Vagina (tissue), 2 donors: ENCODE measurements at regions not wholly inside any gene's neighbourhood (a gene's known extent, or its start where the extent isn't known, plus 50 kb on each side); places are given as distances from the start of the nearest gene placed in this dataset.
"Not testable (repeated sequence)": the region's sequence is repeated elsewhere in the genome, so short reads cannot be mapped to it uniquely, and the experiment has no call there.

Source experiments
- POLR2A ChIP-seq, 2 donors: fragments of 450-650 bp; IDR thresholded peaks; one replicate each; pipeline ENCODE4 v1.6.1; 2017; ENCODE audit warnings: antibody characterized with exemption in 2 of 2, mild to moderate bottlenecking in 2 of 2, moderate library complexity in 2 of 2
- POLR2AphosphoS5 ChIP-seq, 2 donors: sonication (generic); formaldehyde crosslinking; IDR thresholded peaks; one replicate each; pipeline ENCODE4 v1.9.0; 2017; ENCODE audit warnings: antibody characterized with exemption in 2 of 2, mild to moderate bottlenecking in 2 of 2, low read depth in 1 of 2; ENCODE audit not compliant: insufficient read depth in 1 of 2
- TF ChIP-seq, protein P1 (sequence below), 3 experiments: fragments of 450-650 bp in 2 of 3; fragments of 200-600 bp in 1 of 3; sonication (generic) in 1 of 3; IDR thresholded peaks; one replicate each; pipeline ENCODE4 v1.5.1; 2017 to 2019; ENCODE audit warnings: antibody characterized with exemption in 3 of 3, mild to moderate bottlenecking in 2 of 3, moderate library complexity in 2 of 3

DNA sequence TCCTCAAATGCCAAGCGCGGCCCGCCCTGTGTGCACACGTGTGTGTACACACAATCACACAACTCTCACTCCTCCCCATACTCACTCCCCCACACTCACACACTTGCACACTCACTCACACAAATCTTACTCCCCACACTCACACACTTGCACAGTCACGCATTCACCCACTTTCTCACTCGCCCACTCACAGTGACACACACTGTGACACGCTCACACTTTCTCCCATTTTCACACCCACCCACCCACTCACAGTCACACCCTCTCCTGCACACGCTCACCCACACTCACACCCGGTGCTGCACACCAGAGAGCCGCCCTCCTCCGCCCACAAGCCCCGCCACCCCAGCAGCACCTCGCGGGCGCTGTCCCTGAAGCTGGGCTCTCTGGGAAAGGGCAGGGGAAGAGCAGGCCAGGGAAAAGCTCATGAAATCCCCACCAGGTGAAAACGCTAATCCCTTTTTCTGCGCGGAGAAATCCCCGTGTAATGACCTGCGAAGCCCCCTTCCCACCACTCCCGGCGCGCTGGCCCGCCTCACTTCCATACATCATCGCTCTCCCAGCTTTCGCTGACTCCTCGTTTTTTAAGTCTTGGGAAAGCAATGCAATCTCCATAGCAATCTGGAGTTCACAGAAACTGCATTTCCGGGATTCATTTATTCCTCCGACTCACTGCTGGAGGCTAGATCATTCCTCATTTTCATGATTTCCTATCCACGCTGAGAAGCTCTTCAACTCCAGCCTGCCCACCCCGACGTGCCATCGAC is 211.6 kb upstream of the LRRC61 start:
- TF ChIP-seq POLR2AphosphoS5 (IDR thresholded peaks at IDR 0.05; ENCODE audit: insufficient read depth in 1 of 2, low read depth in 1 of 2); POLR2A (IDR thresholded peaks at IDR 0.05): not testable (repeated sequence)
- TF ChIP-seq, protein P1, sequence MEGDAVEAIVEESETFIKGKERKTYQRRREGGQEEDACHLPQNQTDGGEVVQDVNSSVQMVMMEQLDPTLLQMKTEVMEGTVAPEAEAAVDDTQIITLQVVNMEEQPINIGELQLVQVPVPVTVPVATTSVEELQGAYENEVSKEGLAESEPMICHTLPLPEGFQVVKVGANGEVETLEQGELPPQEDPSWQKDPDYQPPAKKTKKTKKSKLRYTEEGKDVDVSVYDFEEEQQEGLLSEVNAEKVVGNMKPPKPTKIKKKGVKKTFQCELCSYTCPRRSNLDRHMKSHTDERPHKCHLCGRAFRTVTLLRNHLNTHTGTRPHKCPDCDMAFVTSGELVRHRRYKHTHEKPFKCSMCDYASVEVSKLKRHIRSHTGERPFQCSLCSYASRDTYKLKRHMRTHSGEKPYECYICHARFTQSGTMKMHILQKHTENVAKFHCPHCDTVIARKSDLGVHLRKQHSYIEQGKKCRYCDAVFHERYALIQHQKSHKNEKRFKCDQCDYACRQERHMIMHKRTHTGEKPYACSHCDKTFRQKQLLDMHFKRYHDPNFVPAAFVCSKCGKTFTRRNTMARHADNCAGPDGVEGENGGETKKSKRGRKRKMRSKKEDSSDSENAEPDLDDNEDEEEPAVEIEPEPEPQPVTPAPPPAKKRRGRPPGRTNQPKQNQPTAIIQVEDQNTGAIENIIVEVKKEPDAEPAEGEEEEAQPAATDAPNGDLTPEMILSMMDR (IDR thresholded peaks at IDR 0.05): not testable (repeated sequence)
